ENCODE measurements at regions not wholly inside any gene's neighbourhood (a gene's known extent, or its start where the extent isn't known, plus 50 kb on each side); places are given as distances from the start of the nearest gene placed in this dataset.
"Not testable (repeated sequence)": the region's sequence is repeated elsewhere in the genome, so short reads cannot be mapped to it uniquely, and the experiment has no call there.

DNA sequence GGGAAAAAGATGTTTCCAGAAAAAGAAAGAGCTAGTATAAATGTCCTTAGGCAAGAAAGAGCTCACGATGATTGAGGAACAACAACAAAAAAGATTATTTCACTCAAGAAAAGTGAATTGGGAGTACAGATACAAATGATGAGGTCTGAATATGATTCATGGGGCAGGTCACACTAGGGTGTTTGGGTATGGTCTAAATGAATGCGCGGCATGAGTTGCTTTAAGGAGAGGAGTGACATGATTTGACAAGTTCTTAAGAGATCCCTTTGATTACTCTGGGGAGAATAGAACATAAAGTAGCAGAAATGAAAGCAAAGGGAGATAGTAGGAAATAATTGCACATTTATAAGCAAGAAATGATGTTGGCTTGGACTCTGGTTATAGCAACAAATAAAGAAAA, 85.9 kb upstream of the AGAP9 start:
- H3K27ac ChIP-seq (ENCODE audit: low read depth in 1 of 2, low read length in 1 of 2): not testable (repeated sequence)
- no CpG with 5 or more reads among the region's 3 CpGs for WGBS, 2 donors

DNA sequence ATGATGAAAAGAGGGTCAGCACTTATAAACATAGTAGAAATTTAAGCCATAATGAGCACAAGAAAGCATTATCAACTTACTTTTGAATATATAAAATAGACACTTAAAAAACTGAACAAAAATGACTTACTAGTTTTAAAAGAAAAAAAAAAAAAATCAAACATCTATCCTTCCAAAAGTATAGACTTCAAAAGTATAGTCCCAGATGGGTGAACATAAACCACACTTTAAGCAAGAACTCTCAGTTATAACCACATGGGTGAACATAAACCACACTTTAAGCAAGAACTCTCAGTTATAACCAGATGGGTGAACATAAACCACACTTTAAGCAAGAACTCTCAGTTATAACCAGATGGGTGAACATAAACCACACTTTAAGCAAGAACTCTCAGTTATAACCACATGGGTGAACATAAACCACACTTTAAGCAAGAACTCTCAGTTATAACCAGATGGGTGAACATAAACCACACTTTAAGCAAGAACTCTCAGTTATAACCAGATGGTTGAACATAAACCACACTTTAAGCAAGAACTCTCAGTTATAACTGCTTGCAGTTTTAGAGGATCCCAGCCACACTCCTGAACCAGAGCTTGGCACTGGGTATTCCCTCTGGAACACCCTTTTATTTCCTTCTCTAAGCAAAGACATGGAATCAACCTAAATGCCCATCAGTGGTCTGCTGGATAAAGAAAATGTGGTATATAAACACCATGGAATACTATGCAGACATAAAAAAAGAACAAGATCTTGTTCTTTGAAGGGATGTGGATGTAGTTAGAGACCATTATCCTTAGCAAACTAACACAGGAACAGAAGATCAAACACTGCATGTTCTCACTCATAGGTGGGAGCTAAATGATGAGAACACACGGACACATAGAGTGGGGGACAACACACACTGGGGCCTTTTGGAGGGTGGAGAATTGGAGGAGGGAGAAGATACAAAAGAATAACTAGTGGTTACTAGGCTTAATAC, 82.6 kb upstream of the AGAP9 start:
- not testable (repeated sequence) for H3K4me1 ChIP-seq (ENCODE audit: control insufficient read depth in 5 of 5, insufficient read depth in 5 of 5, low read length in 5 of 5); H3K27ac ChIP-seq (ENCODE audit: low read depth in 1 of 2, low read length in 1 of 2); H3K27me3 ChIP-seq (ENCODE audit: control insufficient read depth in 3 of 3, insufficient read depth in 3 of 3, low read length in 2 of 3); ATAC-seq (ENCODE audit: insufficient read depth, low FRiP score); H3K9me3 ChIP-seq (ENCODE audit: control insufficient read depth in 4 of 4, insufficient read depth in 3 of 4, low read length in 3 of 4); DNase-seq; H3K4me3 ChIP-seq; H3K36me3 ChIP-seq (ENCODE audit: control insufficient read depth in 4 of 4, insufficient read depth in 4 of 4, low read length in 4 of 4); H3K9ac ChIP-seq (ENCODE audit: insufficient read depth in 1 of 2, low read length in 2 of 2)
- WGBS, 2 donors: no CpG with 5 or more reads among the region's 1 CpG

More for the DNA sequence above, 85.9 kb upstream of the AGAP9 start:
- H3K4me3 ChIP-seq; ATAC-seq (ENCODE audit: insufficient read depth, low FRiP score); DNase-seq; H3K36me3 ChIP-seq (ENCODE audit: control insufficient read depth in 4 of 4, insufficient read depth in 4 of 4, low read length in 4 of 4); H3K27me3 ChIP-seq (ENCODE audit: control insufficient read depth in 3 of 3, insufficient read depth in 3 of 3, low read length in 2 of 3); H3K4me1 ChIP-seq (ENCODE audit: control insufficient read depth in 5 of 5, insufficient read depth in 5 of 5, low read length in 5 of 5); H3K9ac ChIP-seq (ENCODE audit: insufficient read depth in 1 of 2, low read length in 2 of 2); H3K9me3 ChIP-seq (ENCODE audit: control insufficient read depth in 4 of 4, insufficient read depth in 3 of 4, low read length in 3 of 4): not testable (repeated sequence)

DNA sequence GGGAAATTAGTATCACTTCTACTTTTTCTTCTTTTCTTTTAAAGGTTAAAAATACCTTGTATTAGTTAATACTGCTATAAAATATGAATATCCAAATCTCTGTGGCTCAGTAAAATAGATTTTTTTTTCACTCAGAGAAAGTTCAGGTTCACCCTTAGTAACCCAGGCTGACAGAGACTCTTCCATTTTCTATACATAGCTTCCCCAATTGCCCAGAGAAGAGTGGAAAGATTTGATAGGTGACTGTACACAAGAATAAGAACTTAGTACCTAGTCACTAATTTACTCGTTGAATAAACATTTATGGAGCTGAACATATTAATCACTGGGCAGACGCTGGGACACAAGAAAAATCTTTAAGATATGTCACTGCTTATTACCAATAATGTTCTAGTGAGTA, 77.2 kb upstream of the AGAP9 start:
- not testable (repeated sequence) for H3K36me3 ChIP-seq (ENCODE audit: control insufficient read depth in 4 of 4, insufficient read depth in 4 of 4, low read length in 4 of 4); H3K9ac ChIP-seq (ENCODE audit: insufficient read depth in 1 of 2, low read length in 2 of 2); H3K4me3 ChIP-seq; DNase-seq; H3K27me3 ChIP-seq (ENCODE audit: control insufficient read depth in 3 of 3, insufficient read depth in 3 of 3, low read length in 2 of 3); H3K9me3 ChIP-seq (ENCODE audit: control insufficient read depth in 4 of 4, insufficient read depth in 3 of 4, low read length in 3 of 4); H3K27ac ChIP-seq (ENCODE audit: low read depth in 1 of 2, low read length in 1 of 2); H3K4me1 ChIP-seq (ENCODE audit: control insufficient read depth in 5 of 5, insufficient read depth in 5 of 5, low read length in 5 of 5); ATAC-seq (ENCODE audit: insufficient read depth, low FRiP score)
- WGBS, 2 donors: 71 to 73% methylated on average over 2 of the region's 2 CpGs

DNA sequence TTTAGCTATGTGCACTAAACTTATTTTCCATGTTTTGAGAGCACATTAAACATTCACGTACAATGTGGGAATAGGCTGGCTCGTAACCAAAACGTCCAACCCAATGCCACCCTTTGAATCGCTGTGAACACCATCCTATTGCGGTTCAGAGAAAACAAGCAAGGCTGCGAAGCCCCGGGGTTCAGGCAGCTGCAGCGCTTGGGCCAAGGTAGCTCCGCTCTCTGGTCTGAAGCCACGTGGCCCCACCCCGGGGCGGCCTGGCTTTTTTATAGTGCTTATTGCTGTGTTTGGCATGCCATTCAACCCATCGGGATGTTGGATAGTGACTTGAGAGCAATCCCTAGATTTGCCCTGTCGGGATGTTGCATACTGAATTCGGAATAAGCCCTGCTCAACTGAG, 76.7 kb upstream of the AGAP9 start:
- not testable (repeated sequence) for H3K9me3 ChIP-seq (ENCODE audit: control insufficient read depth in 4 of 4, insufficient read depth in 3 of 4, low read length in 3 of 4); H3K4me1 ChIP-seq (ENCODE audit: control insufficient read depth in 5 of 5, insufficient read depth in 5 of 5, low read length in 5 of 5); H3K4me3 ChIP-seq; H3K9ac ChIP-seq (ENCODE audit: insufficient read depth in 1 of 2, low read length in 2 of 2); H3K27ac ChIP-seq (ENCODE audit: low read depth in 1 of 2, low read length in 1 of 2); DNase-seq; H3K36me3 ChIP-seq (ENCODE audit: control insufficient read depth in 4 of 4, insufficient read depth in 4 of 4, low read length in 4 of 4); H3K27me3 ChIP-seq (ENCODE audit: control insufficient read depth in 3 of 3, insufficient read depth in 3 of 3, low read length in 2 of 3); ATAC-seq (ENCODE audit: insufficient read depth, low FRiP score)
- 63 to 74% methylated on average over 12 to 15 of the region's 15 CpGs for WGBS, 2 donors

DNA sequence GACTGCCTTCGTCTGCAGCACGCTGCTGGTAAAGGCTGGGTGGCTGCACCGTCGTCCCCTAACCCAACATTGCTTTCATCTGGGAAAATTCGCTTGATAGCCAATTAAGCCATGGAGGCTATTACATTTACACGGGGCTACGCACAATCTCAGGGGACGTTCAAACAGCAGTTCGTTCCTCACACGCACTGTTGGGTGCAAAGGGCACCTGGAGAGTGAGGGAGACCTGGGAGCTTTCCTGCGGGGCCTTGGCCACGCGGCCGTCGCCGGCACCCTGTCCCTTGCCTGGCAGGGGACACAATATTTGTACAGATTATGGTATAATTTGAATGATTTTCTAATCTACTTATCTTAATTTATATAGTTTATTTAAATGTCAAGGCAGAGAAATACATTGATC, 76.2 kb upstream of the AGAP9 start:
- not testable (repeated sequence) for H3K27ac ChIP-seq (ENCODE audit: low read depth in 1 of 2, low read length in 1 of 2); H3K36me3 ChIP-seq (ENCODE audit: control insufficient read depth in 4 of 4, insufficient read depth in 4 of 4, low read length in 4 of 4); DNase-seq; H3K27me3 ChIP-seq (ENCODE audit: control insufficient read depth in 3 of 3, insufficient read depth in 3 of 3, low read length in 2 of 3); H3K9ac ChIP-seq (ENCODE audit: insufficient read depth in 1 of 2, low read length in 2 of 2); H3K4me1 ChIP-seq (ENCODE audit: control insufficient read depth in 5 of 5, insufficient read depth in 5 of 5, low read length in 5 of 5); H3K9me3 ChIP-seq (ENCODE audit: control insufficient read depth in 4 of 4, insufficient read depth in 3 of 4, low read length in 3 of 4); ATAC-seq (ENCODE audit: insufficient read depth, low FRiP score); H3K4me3 ChIP-seq
- 85 to 90% methylated on average over 16 of the region's 16 CpGs for WGBS, 2 donors

DNA sequence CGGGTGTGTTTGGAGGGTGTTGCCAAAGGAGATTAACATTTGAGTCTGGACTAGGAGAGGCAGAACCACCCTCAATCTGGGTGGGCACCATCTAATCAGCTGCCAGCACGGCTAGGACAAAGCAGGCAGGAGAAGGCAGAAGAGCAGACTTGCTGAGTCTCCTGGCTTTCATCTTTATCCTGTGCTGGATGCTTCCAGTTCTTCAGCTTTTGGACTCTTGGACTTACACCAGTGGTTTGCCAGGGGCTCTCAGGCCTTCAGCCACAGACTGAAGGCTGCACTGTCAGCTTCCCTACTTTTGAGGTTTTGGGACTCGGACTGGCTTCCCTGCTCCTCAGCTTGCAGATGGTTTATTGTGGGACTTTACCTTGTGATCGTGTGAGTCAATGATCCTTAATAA, 70.4 kb upstream of the AGAP9 start:
- DNase-seq; H3K27me3 ChIP-seq (ENCODE audit: control insufficient read depth in 3 of 3, insufficient read depth in 3 of 3, low read length in 2 of 3); H3K4me1 ChIP-seq (ENCODE audit: control insufficient read depth in 5 of 5, insufficient read depth in 5 of 5, low read length in 5 of 5); H3K4me3 ChIP-seq; ATAC-seq (ENCODE audit: insufficient read depth, low FRiP score); H3K27ac ChIP-seq (ENCODE audit: low read depth in 1 of 2, low read length in 1 of 2); H3K9me3 ChIP-seq (ENCODE audit: control insufficient read depth in 4 of 4, insufficient read depth in 3 of 4, low read length in 3 of 4); H3K36me3 ChIP-seq (ENCODE audit: control insufficient read depth in 4 of 4, insufficient read depth in 4 of 4, low read length in 4 of 4); H3K9ac ChIP-seq (ENCODE audit: insufficient read depth in 1 of 2, low read length in 2 of 2): not testable (repeated sequence)
- 91 to 94% methylated on average over 2 of the region's 4 CpGs for WGBS, 2 donors

DNA sequence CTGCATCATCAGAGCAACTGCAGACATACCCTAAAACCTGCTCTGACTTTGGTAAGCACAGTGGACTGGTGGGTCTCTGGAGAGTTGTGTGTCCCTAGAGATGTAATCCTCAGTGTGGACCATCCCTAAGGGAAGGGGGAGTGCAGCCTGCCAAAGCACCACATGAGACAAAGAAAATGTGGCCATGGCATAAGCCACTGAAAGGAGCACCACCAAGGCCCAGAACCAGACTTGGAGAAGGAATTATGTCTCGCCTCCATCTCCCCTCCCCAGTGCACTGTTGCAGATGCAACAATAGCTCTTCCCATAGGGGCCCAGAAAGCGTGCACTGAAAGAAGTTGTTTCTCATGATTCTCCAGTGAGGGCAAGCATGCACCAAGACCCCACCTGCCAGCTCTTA, 69.7 kb upstream of the AGAP9 start:
- H3K4me3 ChIP-seq; ATAC-seq (ENCODE audit: insufficient read depth, low FRiP score); DNase-seq; H3K9ac ChIP-seq (ENCODE audit: insufficient read depth in 1 of 2, low read length in 2 of 2); H3K27me3 ChIP-seq (ENCODE audit: control insufficient read depth in 3 of 3, insufficient read depth in 3 of 3, low read length in 2 of 3); H3K36me3 ChIP-seq (ENCODE audit: control insufficient read depth in 4 of 4, insufficient read depth in 4 of 4, low read length in 4 of 4); H3K27ac ChIP-seq (ENCODE audit: low read depth in 1 of 2, low read length in 1 of 2); H3K4me1 ChIP-seq (ENCODE audit: control insufficient read depth in 5 of 5, insufficient read depth in 5 of 5, low read length in 5 of 5); H3K9me3 ChIP-seq (ENCODE audit: control insufficient read depth in 4 of 4, insufficient read depth in 3 of 4, low read length in 3 of 4): not testable (repeated sequence)
- WGBS, 2 donors: 91 to 92% methylated on average over 2 of the region's 2 CpGs

DNA sequence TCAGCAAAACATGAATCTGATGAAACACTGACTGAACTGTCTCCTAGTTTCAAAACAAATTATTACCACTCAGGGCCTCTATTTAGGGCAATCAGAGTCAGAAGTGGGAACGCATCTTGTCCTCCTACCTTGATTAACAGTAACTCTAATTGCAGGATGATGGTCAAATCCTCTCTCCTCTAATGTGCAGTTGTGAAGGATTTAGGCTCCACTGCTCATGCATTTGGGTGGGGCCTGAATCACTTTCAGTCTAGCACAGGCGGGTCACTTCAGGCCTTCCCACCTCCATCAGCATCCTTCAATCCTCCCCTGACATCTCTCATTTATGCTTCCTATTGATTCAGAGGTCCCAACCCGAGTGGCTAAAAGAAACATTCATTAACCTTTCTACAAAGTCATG, 67.5 kb upstream of the AGAP9 start:
- H3K4me1 ChIP-seq (ENCODE audit: control insufficient read depth in 5 of 5, insufficient read depth in 5 of 5, low read length in 5 of 5); H3K9ac ChIP-seq (ENCODE audit: insufficient read depth in 1 of 2, low read length in 2 of 2); H3K36me3 ChIP-seq (ENCODE audit: control insufficient read depth in 4 of 4, insufficient read depth in 4 of 4, low read length in 4 of 4); H3K9me3 ChIP-seq (ENCODE audit: control insufficient read depth in 4 of 4, insufficient read depth in 3 of 4, low read length in 3 of 4); H3K27me3 ChIP-seq (ENCODE audit: control insufficient read depth in 3 of 3, insufficient read depth in 3 of 3, low read length in 2 of 3); H3K27ac ChIP-seq (ENCODE audit: low read depth in 1 of 2, low read length in 1 of 2); ATAC-seq (ENCODE audit: insufficient read depth, low FRiP score); H3K4me3 ChIP-seq; DNase-seq: not testable (repeated sequence)
- WGBS, 2 donors: 55 to 86% methylated on average over 2 to 3 of the region's 3 CpGs

All from lung (tissue), 9 donors.